NCI-H526 treated with DMSO at 0.1 percent for 48 hours (cell line): ENCODE measurements at regions not wholly inside any gene's neighbourhood (a gene's known extent, or its start where the extent isn't known, plus 50 kb on each side); places are given as distances from the start of the nearest gene placed in this dataset.
"Not testable (repeated sequence)": the region's sequence is repeated elsewhere in the genome, so short reads cannot be mapped to it uniquely, and the experiment has no call there.

Experiments
- DNase-seq: peaks from one replicate; lab custom pipeline; 2025; lab: John Stamatoyannopoulos, UW

- no peak for DNase-seq
These were observed 192.6 kb upstream of the E2F8 start for GRCh38 chr11:19433367-19433766.

DNA sequence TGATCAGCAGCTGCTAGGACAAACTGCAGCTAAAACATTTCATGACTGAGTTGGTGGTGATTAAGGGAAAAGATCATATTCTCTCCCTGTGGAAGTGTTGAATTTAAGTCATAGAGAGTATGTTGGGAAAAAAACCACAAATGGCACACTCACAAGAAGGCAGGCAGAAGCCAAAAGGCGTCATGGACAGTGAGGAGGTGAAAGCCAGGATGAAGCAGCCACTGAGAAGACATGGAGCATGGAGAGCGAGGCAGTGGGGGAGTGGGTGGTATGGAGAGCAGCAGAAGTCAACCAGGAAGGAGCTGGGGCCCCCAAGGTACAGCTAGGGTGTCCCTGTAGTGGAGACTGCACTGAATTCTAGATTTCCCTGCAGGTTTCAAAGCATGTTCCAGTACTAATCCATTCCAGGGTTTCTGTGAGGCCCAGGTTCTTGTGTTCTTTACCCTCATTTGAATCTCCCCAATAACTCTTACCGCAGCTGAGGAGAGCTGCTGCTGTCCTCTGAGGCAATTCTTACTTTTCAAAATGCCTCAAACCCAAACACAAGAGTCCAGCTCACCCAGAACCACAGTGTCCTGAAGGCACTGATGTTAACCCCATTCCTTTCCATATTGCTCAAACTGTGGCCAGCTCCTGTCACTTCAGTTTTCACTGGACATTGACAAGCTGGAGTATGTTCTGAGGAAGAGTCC lies 191.8 kb upstream of the E2F8 start:
- DNase-seq: peak; percentile 86

GRCh38 chr11:19430754-19431398 lies 190.1 kb upstream of the E2F8 start:
- DNase-seq: no peak

GRCh38 chr11:19430346-19430745 lies 189.6 kb upstream of the E2F8 start:
- no peak for DNase-seq

DNA sequence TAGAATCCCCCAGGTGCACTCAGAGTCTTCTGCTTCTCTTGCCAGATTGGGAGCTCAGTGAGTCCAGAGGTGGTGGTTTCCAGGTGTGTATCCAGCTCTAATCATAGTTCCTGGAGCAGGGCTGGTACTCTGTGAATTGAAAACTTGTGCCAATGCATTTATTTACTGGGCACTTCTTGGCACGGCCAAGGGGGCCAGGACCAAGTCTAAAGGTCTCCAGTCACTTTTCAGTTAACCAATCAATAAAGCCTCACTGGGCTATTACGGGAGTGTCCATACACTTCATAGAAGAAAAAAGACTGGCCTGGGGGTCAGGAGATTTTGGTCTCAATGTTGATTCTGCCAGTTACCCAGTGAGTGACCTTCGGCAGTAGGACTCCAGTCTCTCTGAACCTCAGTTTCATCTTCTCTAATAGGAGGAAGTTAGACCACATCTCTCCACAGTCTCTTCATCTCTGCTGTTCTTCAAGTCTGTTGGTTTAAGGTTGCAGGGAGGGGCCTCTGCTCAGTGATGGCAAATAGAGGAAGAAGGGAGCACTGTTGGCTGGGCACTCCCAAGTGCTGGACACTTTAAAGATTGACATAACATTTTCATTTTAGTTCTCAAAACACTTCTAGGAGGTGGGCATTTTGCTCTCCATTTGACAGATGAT lies 188.5 kb upstream of the E2F8 start:
- DNase-seq: no peak

DNA sequence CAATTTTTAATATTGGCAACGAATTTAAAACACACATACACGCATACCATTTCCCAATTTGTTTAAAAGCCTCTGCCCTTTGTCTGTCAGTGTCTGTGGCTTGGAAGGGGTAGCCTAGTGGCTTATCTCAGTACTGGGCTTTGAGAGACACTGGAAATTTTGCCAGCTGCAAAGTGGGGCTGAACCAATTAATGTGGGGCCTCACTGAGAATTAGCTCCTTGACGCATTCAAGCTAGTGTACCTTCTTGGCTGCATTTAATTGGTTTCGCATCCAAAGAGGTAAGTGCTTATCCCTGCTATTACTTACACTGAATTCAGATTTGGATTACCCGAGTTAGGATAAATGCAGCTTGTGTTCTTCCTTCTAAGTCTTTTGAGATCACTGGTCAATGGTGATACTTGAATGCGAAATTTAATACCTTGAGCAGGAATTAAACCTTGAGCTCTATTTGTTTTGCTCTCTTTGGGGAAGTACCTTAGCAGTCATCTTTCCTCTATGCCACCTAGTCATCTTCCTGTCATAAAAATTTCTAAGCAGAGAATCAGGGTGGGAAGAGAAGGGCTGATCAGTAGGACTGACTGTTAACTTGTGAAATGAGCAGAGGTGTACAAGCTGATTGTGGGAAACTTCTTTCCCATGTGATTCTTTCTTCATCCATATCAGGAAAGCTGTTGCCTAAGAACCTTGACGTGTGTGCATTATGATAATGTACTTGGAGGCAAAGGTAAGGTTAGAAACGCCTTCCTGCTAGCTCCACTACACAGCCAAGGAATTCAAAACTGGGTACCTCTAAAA lies 187.7 kb upstream of the E2F8 start:
- no peak for DNase-seq

GRCh38 chr11:19426756-19427403 lies 186.1 kb upstream of the E2F8 start:
- DNase-seq: no peak

DNA sequence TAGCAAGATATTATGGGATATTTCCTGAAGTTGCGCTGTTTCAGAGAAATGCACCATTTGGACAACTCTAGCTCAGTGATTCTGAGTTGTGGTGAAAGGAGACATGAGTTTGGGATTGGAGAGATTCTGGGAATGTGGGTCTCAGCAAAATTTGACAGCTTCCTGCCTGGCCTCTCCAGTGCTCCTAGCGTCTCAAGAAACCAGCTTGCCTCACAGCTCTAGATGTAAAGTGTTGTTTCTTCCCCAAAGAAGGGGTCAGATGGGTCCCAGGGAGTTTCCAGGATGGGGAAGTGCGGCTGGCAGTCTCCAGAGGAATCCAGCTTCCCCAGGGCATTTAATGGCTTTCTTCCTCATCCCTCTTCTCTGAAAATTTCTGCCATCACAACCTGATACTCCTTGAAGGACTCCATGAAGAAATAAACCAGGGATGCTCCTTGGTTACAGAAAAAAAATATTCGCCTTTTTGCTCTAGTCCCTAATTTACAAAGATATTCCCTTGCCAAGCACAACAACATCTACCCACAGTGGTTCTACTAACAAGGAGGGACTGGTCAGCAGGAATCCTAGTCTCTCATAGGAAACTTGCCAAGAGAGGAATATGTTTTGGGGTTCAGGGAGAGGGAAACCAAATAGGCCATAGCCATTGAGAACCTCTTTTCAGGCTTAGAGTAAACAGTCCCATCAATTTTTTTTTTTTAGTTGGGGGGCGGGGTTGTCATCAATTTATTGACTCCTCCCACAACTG lies 185.4 kb upstream of the E2F8 start:
- DNase-seq: no peak

GRCh38 chr11:19422276-19422675 lies 181.5 kb upstream of the E2F8 start:
- DNase-seq: no peak

DNA sequence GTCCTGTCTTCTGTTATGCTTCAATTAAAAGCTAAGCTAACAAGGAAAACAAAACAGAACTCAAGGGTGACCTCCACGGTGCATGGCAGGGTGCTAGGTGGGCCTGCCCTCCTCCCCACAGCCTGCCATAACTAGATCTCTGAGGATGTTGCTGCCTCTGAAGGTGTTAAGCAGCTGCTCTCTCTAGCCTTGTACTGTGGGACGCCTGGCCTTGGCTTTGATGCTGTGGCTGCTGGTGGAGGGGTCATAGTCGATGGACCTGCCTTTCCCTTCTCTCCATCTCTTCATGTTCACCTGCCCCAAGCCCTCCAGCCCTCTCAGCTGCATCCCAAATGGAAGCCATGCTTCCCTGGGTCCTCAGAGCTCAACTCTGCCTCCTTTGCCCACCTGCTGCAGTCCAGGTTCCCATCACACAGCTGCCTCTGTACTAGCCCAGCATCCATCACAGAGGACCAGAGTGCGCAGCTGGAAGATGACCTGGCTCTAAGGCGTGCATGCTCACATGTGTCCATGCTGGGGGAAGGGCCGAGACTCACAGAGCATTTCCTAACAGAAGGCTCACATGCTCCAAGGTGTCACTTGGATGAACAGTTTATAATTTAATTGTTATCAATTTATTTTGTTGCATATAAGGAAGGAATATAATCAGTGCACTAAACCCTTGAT lies 180.3 kb upstream of the E2F8 start:
- DNase-seq: no peak

DNA sequence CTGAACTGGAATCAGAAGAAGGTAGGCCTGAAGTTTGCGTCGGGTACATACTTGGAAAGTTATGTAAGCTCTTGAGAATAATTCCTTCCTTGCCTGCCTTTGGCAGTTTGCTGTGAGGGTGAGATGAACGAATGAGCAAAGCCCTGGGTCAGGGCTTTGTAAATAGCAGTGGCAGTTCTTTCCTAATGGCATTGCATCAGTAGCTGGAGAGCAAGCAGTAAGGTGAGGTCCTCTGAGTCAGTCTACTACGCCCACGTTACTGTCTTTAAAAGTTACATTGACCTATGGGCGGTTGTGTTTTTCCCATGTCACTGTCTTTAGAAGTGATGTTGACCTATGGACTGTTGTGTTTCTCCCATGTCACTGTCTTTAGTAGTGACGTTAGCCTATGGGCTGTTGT lies 179.1 kb upstream of the E2F8 start:
- no peak for DNase-seq

GRCh38 chr11:19419021-19419750 lies 178.4 kb upstream of the E2F8 start:
- DNase-seq: no peak

GRCh38 chr11:19418221-19418620 lies 177.5 kb upstream of the E2F8 start:
- DNase-seq: no peak

DNA sequence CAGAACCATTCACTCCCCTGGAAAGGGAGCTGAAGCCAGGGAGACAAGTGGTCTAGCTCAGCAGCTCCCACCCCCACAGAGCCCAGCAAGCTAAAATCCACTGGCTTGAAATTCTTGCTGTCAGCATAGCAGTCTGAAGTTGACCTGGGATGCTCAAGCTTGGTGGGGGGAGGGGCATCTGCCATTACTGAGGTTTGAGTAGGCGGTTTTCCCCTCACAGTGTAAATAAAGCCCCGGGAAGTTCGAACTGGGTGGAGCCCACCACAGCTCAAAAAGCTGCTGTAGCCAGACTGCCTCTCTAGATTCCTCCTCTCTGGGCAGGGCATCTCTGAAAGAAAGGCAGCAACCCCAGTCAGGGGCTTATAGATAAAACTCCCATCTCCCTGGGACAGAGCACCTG lies 171.3 kb upstream of the E2F8 start:
- DNase-seq: not testable (repeated sequence)

- no peak for DNase-seq
These were observed 169.3 kb upstream of the E2F8 start for GRCh38 chr11:19410032-19410431.

DNA sequence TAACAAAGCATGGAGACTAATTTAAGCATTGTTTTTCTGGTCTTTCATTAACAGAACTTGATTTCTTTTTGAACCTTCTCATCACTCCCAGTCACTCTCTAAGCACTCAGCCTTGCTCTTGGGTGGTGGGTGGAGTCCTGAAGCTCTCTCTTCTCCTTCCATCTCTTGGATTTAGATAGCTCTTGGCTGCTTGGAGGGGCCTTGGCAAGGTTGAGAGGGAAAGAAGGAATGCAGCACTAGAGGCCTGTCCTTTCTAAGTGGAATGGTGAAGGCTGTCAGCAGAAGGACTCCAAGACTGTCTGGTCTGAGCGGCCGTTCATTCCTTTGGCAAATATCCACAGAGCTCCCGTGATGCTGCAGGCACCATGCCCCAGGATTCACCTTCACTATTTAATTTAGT lies 168.6 kb upstream of the E2F8 start:
- no peak for DNase-seq

DNA sequence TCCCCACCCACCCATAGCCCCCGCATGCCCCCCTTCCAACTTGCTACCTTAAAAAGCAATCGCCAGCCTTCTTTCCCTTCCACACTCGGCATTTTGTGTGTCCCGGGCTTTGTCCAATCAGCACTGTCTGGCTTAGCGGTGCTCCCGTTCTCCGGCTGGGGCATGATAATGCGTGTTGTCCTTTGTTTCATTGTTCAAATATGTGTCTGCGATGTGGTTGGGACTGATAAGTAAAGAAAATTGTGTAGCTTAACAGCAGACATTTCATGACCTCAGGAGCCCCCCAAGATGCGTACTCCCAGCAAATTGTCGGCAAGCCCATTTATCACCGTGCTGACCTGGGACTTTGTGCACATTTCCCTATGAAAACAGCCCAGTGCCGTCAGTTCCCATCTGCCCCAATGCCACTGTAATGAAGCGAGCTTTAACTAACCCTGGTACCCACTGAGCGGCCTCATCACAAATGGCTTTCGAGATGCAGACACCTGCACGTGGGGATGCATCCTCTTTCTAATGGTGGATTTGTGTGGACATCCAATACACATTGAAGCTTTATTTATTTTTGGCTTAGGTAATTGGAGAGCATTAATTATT lies 167.0 kb upstream of the E2F8 start:
- DNase-seq: no peak

- no peak for DNase-seq
These were observed 165.2 kb upstream of the E2F8 start for GRCh38 chr11:19405966-19406365.

GRCh38 chr11:19404787-19405186 lies 164.0 kb upstream of the E2F8 start:
- DNase-seq: no peak
